GM18861 (cell line): ENCODE measurements at regions not wholly inside any gene's neighbourhood (a gene's known extent, or its start where the extent isn't known, plus 50 kb on each side); places are given as distances from the start of the nearest gene placed in this dataset.

Experiments
- ATAC-seq: cut with Tn5 transposase; IDR thresholded peaks from one replicate; pipeline ENCODE4 v1.9.1; 2021; ENCODE audit not compliant: unreplicated experiment

DNA sequence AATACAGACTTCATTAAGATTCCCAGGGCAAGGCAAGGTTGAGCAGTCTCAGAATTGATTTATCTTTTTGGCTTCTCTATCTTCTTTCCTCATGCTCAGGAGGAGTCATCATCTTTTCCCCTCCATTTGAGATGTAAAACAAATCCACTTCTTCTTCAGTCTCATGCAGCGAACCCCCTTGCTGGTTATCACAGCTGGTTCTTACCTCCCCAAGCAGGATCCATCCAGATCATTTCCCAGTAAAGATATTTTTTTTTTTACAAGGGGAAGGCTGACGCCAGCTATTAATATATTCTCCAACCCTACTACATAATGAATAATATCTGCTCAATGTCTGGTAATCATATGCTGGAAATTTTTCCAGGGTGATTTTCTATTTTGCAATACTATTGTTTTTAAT lies 508.9 kb upstream of the NOX3 start:
- no peak for ATAC-seq

DNA sequence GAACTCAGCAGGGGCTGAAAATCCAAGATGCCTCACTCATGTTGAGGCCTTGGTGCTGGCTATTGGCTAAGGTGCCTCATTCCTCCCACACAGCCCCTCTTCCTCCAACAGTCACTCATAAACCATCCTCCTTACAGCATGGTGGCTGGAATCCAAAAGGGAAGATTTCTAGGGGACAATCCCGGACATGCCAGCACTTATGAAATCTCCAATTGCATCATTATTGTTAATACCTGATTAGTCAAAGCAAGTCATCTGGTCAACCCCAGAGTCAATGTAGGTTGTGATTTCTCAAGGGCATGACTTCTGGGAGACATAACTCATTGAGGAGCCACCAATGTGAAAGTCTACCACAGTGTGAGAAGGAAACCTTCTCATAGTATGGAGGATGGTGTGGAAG lies 506.6 kb upstream of the NOX3 start:
- no peak for ATAC-seq

DNA sequence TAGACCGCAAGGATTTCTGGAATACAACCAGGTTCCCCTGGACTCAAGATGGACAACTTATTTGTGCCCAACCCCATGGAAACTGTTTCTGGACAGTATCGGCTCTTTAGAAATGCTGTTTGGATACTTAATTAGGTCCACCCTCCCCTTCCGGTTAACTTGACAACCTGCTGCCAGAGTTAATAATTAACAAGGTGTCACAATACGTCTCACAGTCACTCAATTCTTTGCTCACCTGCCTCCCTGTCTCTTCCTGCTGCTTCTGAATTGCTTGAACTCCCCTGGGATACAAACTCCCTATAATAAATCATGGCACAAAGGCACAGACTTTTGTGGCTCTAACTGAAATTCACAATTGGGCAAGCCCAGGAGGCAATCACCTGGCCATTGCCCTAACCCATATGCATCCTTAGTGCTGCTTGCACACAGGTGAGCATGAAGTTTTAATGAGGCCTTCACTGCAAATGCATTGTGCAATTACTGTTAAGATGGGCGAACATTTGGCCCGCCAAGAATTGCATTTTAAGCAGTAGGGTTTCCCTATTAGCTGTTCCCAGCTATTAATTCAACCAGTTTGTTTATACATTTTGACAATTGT lies 504.4 kb upstream of the NOX3 start:
- ATAC-seq: no peak

DNA sequence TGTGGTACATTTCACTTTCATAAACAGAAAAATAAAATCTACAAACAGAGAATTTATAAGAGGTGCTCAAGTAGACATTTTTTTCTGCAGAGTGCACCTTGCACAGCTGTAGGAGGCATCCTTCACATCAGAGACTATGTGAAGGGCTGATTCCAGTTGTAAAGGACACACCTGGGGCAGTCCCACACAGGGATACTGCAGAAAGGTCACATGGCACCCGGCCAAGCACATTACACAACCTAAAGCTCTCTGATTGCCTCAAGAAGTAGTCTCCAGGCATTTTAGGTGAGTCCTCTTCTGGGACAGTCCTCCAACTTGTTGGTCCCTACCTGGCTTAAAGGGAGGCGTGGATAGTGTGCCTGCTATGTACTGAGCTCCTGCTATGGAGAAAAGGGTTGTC lies 502.9 kb upstream of the NOX3 start:
- ATAC-seq: no peak

DNA sequence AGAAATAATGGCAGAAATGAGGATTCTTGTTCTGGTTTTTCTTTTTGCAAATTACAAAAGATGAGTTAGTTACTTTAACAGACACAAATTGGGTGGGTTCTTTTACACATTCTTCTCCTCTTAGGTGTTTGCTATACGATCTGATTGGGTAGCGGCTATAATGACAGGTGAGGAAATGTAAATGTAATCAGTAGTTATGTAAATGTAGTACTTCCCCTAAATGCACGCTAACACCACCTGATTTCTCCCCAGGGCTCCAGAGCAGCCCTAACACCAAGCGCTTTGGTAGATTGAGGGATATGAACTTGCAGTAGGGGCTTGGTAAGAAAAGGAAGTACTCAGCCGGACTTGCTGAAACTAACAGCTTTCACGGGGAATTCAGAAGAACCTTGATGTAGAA lies 499.4 kb upstream of the NOX3 start:
- ATAC-seq: no peak

DNA sequence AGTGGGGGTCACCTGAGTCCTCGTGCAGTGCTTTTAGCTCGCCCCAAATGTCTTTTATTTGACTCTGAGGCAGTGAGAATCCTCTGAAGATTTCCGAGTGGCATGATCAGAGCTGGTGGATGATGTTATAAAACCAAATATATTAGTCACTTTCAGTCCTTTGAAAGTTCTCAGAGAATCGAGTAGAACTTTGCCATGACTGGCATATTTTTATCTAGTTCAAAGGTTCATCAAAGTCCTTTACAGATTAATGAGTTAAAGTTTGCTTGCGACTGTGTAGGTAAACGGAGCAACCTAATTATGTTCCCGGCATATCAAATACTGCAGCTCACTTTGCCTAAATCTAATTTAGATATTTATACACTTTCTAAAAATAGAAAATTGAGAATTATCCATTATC lies 498.5 kb upstream of the NOX3 start:
- no peak for ATAC-seq

DNA sequence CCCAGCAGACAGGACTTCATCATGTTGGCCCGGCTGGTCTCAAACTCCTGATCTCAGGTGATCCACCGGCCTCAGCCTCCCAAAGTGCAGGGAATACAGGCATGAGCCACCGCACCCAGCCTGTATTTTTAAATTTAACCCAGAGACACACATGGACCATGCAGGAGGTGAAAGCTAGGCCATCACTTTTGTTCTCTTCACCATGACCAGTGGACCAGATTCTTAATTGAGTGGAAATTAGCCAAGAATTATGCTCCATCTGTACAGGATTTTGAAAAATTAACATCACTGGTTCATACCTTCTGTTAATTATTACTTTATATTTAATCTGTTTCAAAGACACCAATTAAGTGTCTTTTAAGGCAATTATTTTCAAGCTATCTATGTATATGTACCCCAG lies 493.6 kb upstream of the NOX3 start:
- no peak for ATAC-seq

DNA sequence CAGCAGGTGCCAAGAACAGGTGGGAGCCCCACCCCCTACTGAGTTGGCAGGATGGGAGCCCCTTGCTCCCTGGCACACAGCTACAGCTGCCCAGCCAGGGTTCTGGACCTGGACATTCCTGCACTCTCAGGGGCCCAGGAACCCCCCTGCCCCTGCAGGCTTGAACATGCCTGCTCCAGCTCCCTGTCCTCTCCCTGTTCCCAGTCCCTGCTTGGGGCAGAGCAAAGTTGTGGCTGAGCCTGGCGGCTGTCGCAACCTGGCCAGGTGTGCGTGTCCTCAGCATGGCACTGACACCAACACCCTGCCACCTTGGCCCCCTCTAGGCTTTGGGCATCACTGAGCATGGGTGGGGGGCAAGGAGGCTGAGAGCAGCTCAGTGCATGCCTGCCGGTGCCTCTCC lies 491.2 kb upstream of the NOX3 start:
- no peak for ATAC-seq

DNA sequence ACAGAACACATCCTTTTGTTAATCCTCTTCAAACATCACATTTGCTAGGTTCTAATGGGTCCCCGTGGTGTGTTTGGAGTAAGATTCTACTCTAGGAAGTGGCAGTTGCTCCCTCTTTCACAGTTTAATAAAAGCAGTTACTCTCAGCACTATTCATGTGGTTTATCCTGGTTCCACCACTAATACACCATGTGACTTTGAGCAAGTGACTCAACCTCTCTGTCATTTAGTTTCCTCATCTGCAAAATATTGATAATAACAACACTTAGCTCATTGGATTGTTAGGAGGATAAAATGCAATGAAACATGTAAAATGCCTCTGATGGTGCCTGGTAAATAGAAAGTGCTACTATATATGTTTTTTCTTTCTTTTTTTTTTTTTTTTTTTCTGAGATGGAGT lies 488.0 kb upstream of the NOX3 start:
- no peak for ATAC-seq

DNA sequence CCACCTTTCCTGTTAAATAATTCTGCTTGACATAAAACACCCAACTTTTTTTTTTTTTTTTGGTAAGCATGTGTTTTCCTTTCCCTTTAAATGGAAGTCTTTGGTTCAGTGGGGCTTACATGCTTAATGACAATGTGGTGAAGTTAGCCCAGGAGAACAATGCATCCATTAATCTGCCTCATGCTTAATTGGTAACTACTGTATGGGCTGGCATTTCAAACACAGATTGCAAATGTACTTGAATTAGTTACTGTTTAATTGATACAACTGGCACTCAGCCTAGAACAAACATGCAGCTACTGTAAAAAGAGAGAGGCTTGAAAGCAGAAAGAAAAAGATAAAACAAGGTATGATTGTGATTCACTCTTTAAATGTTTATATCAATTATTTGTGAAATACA lies 483.6 kb upstream of the NOX3 start:
- ATAC-seq: no peak

DNA sequence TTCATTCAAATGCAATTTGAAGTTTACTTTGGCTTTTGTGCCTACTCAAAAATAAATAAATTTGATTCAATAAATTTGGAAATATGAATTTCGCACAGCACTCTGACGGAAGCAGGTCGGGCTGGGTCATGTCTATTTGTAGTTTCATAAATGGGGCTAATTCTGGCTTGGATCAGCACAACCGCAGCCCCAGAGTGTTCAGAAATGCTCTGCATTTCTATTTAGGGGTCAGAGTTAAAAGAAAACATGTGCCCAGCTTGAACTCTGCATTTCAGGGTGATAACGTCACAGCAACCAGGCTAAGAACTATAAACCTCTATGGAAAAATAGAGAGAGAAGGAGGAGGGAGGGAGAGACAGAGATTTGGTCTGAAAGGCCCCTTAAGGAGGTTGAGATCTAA lies 480.9 kb upstream of the NOX3 start:
- no peak for ATAC-seq

DNA sequence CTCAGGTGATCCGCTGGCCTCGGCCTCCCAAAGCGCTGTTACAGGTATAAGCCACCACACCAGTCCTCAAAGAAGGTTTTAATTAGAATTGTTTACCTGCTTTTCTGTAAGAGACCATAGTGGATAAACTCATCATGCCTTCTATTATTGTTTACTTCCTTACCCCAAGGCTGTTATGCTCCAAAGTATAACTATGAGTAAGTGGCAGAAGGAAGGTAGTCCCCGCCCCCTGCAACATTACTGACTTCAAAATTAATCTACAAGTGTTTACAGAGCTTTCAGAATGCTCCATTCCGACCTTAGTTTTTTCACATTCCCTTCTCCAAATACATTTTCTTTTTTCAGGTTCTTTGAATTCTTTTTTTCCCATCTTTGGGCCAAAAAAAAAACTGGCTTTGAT lies 480.5 kb upstream of the NOX3 start:
- no peak for ATAC-seq

DNA sequence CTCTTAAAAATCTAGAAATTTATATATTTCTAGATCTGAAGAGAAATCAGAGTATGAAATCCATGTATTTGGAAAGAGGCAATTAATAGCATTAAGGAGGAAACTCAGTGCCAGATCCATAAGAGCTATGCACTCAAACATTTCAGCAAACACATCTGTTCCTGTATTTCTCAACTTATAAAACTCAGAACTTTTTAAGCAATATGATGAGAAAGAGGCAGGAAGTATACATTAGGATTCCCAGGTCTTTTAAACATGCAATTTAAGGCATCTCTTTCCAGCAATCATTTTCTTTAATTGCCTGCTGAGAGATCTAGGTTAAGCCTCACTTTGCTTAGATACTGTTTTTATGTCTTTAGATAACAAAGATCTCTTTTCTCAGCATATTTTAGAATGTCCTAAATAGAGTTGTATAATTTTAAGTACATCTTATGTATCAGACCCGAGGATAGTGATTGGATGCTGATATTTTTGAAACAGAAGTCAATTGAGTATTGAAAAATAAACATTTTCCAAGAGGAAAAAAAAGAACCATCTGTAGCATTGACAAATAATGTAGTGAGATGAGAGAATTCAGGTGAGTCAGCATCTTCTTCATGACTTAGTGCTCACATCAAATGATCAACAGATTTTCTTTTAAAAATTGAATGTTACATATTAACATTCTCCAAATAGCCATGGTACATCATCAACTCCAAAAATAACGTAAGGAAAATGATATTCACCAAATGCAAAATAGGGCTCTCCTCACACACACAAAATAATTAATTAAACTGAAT lies 461.4 kb upstream of the NOX3 start:
- no peak for ATAC-seq

DNA sequence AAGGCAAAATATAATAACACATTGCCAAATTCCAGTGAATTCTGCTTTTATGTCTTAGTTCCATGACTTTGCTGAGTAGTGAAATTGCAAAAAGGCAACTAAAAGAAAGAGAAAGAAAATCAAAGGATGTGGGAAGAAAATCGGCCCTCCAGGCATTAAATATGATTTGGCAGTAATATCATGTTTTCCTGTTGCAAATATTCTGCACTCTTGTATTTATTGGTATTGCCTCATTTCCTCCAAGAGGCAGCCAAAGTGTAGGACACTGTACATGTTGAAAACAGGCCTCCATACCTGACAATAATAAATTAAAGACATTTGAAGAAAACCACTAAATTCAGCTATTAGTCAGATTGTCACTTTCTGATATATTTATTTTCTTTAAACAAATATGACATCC lies 460.0 kb upstream of the NOX3 start:
- no peak for ATAC-seq

DNA sequence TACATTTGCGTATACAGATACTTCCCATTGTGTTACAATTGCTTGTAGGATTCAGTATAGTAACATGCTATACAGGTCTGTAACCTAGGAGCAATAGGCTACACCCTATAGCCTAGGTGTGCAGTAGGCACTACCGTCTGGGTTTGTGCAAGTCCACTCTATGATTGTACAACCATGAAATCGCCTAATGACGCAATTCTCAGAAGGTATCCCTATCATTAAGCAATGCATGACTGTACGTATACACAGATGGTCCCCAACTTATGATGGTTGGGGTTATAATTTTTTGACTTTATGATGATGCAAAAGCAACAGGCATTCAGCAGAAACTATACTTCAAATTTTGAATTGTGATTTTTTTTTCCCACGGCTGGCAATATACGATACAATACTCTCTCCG lies 458.2 kb upstream of the NOX3 start:
- no peak for ATAC-seq

DNA sequence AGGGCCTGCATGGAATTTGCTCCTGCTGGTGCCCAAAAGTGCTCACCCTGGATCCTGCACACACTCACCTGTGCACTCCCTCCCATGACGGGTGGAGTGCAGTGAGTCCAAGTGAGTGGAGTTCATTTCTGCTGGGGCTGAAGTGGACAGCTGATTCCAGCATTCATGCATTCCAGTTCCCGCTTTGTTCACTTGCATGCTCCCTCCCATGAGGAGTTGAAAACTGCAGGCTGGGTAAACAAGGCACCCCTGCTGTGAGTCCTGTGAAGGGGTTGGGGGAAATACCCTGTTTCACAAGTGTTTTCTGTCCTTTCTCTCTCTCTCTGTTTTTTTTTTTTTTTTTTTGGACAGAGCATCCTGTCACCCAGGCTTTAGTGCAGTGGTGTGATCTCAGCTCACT lies 454.1 kb upstream of the NOX3 start:
- no peak for ATAC-seq

DNA sequence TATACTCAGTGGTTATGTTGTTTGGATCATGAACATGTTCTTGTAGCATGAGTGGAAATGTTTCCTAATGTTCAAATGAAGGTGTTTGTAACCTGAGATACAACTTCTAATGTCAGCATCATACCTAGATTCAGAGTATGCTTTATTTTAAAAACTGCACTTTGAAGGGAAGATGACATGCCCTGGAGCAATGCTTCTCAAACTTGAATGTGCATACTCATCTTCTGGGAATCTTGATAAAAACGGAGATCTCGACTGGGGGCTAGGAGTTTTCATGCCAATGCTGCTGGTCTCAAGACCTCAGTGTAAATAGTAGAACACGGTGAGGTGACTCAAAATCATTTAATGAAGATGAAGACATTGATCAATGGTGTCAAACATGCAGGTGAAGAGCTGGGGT lies 440.0 kb upstream of the NOX3 start:
- ATAC-seq: no peak

DNA sequence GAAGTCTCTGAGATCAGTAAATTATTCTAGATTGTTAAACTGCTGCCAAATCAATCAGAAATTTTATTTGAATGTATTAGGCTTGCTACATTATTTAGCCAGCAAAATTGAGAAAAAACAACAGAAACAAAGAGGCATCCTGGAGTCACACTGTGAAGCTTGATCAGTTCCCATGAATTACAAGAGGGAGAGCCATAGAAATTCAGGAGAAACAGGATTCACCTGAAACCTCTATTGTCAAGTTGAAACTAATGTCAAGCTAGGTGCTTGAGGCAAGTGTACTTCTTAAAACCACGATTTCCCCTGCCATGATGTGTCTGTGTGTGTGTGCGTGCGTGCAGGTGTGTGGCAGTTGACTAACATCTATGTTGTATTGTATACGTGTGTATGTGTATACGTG lies 439.1 kb upstream of the NOX3 start:
- no peak for ATAC-seq

DNA sequence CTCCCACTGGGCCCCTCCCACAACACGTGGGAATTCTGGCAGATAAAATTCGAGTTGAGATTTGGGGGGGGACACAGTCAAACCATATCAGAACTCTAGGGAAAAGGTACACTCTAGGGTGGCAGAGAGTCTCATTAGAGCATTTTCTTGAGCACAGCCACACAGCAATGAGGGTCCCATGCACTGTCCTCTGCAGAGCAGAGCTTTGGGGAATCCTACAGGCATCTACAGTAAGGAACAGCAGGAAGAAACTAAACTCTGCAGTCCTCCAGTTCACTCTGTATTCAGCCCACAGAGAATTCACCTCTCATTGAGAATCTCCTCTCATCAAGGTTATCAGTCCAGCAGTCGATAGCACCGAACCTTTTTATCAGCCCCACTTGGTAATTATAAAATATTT lies 438.6 kb upstream of the NOX3 start:
- ATAC-seq: no peak

DNA sequence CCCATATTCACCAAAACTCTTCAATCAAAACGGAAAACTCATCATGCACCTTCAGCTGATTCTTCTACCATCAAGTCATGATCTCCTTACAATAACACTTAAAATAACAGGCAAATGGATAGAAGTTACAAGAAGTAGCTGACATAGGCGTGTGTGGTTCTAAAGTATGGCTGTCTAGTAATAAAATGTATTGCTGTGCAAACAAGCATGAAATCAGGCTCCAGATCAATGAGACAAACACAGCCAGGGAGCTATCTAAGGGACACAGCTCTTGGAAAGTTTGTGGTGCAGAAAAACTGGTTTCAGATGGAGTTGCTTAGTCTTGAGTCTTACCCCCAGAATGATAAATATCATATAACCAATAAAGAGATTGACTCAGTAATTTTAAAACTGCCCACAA lies 434.8 kb upstream of the NOX3 start:
- ATAC-seq: no peak

DNA sequence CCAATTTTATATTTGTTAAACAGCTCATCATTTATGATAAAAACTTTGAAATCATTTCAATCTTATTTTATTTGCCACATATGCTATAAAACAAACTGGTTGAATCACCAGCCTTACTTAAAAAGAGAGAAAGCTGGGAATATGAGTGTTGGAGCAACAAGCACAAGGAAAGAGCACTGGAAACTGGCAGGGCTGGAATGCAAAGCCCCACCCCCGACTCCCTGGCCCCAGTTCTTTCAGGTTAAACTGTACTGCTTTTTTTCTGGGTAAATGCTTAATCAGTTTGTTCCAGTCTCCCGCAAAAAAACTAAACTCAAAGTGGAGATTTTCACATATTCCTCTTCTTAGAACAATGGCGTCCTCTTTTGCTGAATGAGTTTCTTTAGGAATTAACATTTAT lies 433.8 kb upstream of the NOX3 start:
- no peak for ATAC-seq

DNA sequence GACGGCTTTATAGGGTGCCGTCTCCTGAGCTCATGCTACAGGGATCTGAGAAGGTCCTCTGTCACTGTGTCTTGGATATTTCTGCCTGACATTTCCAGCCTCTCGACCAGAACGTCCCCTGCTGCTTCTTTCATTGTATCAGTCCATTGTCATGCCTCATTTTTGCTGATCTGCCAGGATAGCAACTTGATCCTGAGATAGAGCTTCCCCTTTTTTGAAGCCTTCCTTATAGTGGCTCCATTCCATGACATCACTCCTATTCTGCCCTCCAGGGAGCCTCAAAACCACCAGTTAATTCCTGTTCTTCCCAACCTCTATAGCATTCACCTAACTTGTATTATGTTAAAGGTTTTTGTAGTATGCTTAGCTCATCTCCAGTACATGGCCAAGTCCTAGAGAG lies 431.8 kb upstream of the NOX3 start:
- no peak for ATAC-seq

DNA sequence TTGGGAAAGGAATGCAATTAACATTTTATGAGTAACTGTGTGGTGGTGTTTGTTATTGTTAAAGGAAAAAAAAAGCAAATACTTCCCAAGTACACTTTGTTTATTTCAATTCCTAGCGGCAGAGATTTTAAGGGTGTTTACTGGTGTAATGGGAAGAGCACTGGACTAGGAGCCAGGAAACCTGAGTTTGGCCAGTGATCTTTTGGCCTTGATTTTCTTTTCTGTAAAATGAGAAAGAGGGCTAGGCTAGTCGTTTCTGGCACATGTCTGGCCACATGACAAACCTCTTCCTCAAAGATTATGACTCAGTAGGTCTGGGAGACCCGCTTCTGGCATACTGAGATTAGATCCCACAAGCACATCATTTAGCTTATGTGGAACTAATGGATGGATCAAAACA lies 428.1 kb upstream of the NOX3 start:
- ATAC-seq: no peak
